Tibial artery (tissue), 4 donors: ENCODE measurements at regions not wholly inside any gene's neighbourhood (a gene's known extent, or its start where the extent isn't known, plus 50 kb on each side); places are given as distances from the start of the nearest gene placed in this dataset.

Experiments used
- DNase-seq, 2 donors: peaks; one replicate each; pipeline ENCODE4 v3.0.0-alpha.2; 2019
- H3K27ac ChIP-seq, 2 donors: fragments of 200-600 bp; sonication (generic) in 1 of 2; 1 replicate in 1 of 2; 2 replicates in 1 of 2; pipeline ENCODE4 v1.5.1; 2018 to 2019; ENCODE audit warnings: mild to moderate bottlenecking in 1 of 2
- H3K27me3 ChIP-seq, 2 donors: fragments of 200-600 bp; sonication (generic) in 1 of 2; one replicate each; pipeline versions ENCODE4 v1.5.1 to v1.6.0; 2016 to 2019
- H3K36me3 ChIP-seq, 3 donors: fragments of 200-600 bp; sonication (generic) in 2 of 3; one replicate each; pipeline ENCODE4 v1.5.1; 2016 to 2019; ENCODE audit warnings: mild to moderate bottlenecking in 2 of 3
- H3K4me1 ChIP-seq, 4 donors: fragments of 200-600 bp; sonication (generic) in 2 of 4; 1 replicate in 3 of 4; 2 replicates in 1 of 4; pipeline ENCODE4 v1.5.1; 2016 to 2019
- H3K4me3 ChIP-seq, 2 donors: fragments of 200-600 bp; sonication (generic) in 1 of 2; 1 replicate in 1 of 2; 2 replicates in 1 of 2; pipeline ENCODE4 v1.5.1; 2018 to 2019; ENCODE audit warnings: mild to moderate bottlenecking in 2 of 2
- H3K9me3 ChIP-seq, 3 donors: fragments of 200-600 bp; sonication (generic) in 1 of 3; one replicate each; pipeline ENCODE4 v1.5.1; 2016 to 2019
- CTCF ChIP-seq, 2 experiments: fragments of 200-600 bp in 1 of 2; fragments of 450-650 bp in 1 of 2; IDR thresholded peaks; one replicate each; pipeline ENCODE4 v1.5.1; 2017 to 2019; ENCODE audit warnings: antibody characterized with exemption in 2 of 2, mild to moderate bottlenecking in 1 of 2, moderate library complexity in 1 of 2
- intact Hi-C: fragments of 100-400 bp; cut with DNase I; formaldehyde crosslinking; loops from one replicate; pipeline ENCODE4 v1.15.0; 2023; ENCODE audit warnings: low total_unique reads

- intact Hi-C loops: no loop called here
- Histone ChIP-seq H3K9me3 (no peaks in the 10 kb centered on the region), H3K27ac (no peak overlapping the region), H3K4me1 (no peaks in the 10 kb centered on the region), H3K4me3 (no peak overlapping the region), H3K27me3 (no peaks in the 10 kb centered on the region), H3K36me3 (no peaks in the 10 kb centered on the region)
- no peak for TF ChIP-seq CTCF (IDR thresholded peaks at IDR 0.05)
- no peak for DNase-seq
These were observed 267.2 kb downstream of the TFEC start for GRCh38 chr7:115763347-115763746.

GRCh38 chr7:115758025-115758424 lies 272.5 kb downstream of the TFEC start:
- Histone ChIP-seq H3K9me3 (no peaks in the 10 kb centered on the region), H3K27me3 (no peaks in the 10 kb centered on the region), H3K4me3 (no peak overlapping the region), H3K36me3 (no peaks in the 10 kb centered on the region), H3K27ac (no peak overlapping the region), H3K4me1 (no peaks in the 10 kb centered on the region)
- DNase-seq: no peak
- intact Hi-C loops: no loop called here
- TF ChIP-seq CTCF (IDR thresholded peaks at IDR 0.05): no peak

- intact Hi-C loops: no loop called here
- Histone ChIP-seq H3K4me1 (no peaks in the 10 kb centered on the region), H3K36me3 (no peaks in the 10 kb centered on the region), H3K4me3 (no peak overlapping the region), H3K27ac (no peak overlapping the region), H3K9me3 (no peaks in the 10 kb centered on the region), H3K27me3 (no peaks in the 10 kb centered on the region)
- DNase-seq: no peak
- TF ChIP-seq CTCF (IDR thresholded peaks at IDR 0.05): no peak
These were observed 276.3 kb downstream of the TFEC start for GRCh38 chr7:115754226-115754625.

GRCh38 chr7:115749924-115750323 lies 280.6 kb downstream of the TFEC start:
- Histone ChIP-seq H3K4me1 (no peaks in the 10 kb centered on the region), H3K27me3 (no peaks in the 10 kb centered on the region), H3K4me3 (no peak overlapping the region), H3K9me3 (no peaks in the 10 kb centered on the region), H3K27ac (no peak overlapping the region), H3K36me3 (no peaks in the 10 kb centered on the region)
- TF ChIP-seq CTCF (IDR thresholded peaks at IDR 0.05): no peak
- intact Hi-C loops: no loop called here
- DNase-seq: no peak

- intact Hi-C loops: no loop called here
- Histone ChIP-seq H3K4me3 (no peak overlapping the region), H3K27me3 (no peaks in the 10 kb centered on the region), H3K4me1 (no peaks in the 10 kb centered on the region), H3K36me3 (no peaks in the 10 kb centered on the region), H3K9me3 (no peaks in the 10 kb centered on the region), H3K27ac (no peak overlapping the region)
- no peak for DNase-seq
- TF ChIP-seq CTCF (IDR thresholded peaks at IDR 0.05): no peak
These were observed 282.3 kb downstream of the TFEC start for GRCh38 chr7:115748123-115748738.

- no peaks in the 10 kb centered on the region for H3K36me3 ChIP-seq
- H3K27ac ChIP-seq: no peak overlapping the region
- H3K4me3 ChIP-seq: no peak overlapping the region
- TF ChIP-seq CTCF (IDR thresholded peaks at IDR 0.05): no peak
- H3K27me3 ChIP-seq: no peaks in the 10 kb centered on the region
- no peak for DNase-seq
- H3K4me1 ChIP-seq: no peaks in the 10 kb centered on the region
- intact Hi-C loops: no loop called here
- H3K9me3 ChIP-seq: no peaks in the 10 kb centered on the region
These were observed 283.4 kb downstream of the TFEC start for GRCh38 chr7:115747174-115747573.
